Natural killer cell (primary cell): ENCODE measurements at regions not wholly inside any gene's neighbourhood (a gene's known extent, or its start where the extent isn't known, plus 50 kb on each side); places are given as distances from the start of the nearest gene placed in this dataset.

Source experiments
- ATAC-seq, 3 donors: fragments of 150-1000 bp in 2 of 3; fragments of 200-7000 bp in 1 of 3; cut with Tn5 transposase; 1 replicate in 1 of 3; 2 replicates in 2 of 3; pipeline ENCODE4 v1.10.0; 2021; ENCODE audit warnings: mild to moderate bottlenecking in 2 of 3, moderate library complexity in 2 of 3
- DNase-seq, 2 donors: peaks; one replicate each; pipeline versions ENCODE4 v3.0.0 to v3.0.0-alpha.2; 2013 to 2021; ENCODE audit warnings: mixed read lengths in 1 of 2
- H3K27ac ChIP-seq: one replicate; pipeline ENCODE4 v1.5.1; 2013; ENCODE audit warnings: mild to moderate bottlenecking, low read length
- H3K27me3 ChIP-seq: one replicate; pipeline ENCODE4 v1.6.1; 2013; ENCODE audit warnings: low read length; ENCODE audit not compliant: control insufficient read depth, insufficient read depth
- H3K36me3 ChIP-seq: one replicate; pipeline ENCODE4 v1.6.1; 2013; ENCODE audit warnings: low read length; ENCODE audit not compliant: control insufficient read depth, insufficient read depth
- H3K4me1 ChIP-seq: one replicate; pipeline ENCODE4 v1.6.1; 2013; ENCODE audit warnings: low read length; ENCODE audit not compliant: control insufficient read depth, insufficient read depth
- H3K4me3 ChIP-seq: one replicate; pipeline ENCODE4 v1.5.1; 2013; ENCODE audit warnings: low read length
- H3K9me3 ChIP-seq: one replicate; pipeline ENCODE4 v1.6.1; 2013; ENCODE audit warnings: low read length; ENCODE audit not compliant: control insufficient read depth, insufficient read depth
- H3K27ac Mint-ChIP-seq, 2 donors: one replicate each; pipeline ENCODE4 v1.8.0; 2022; ENCODE audit warnings: mild to moderate bottlenecking in 2 of 2, mixed read lengths in 2 of 2, moderate library complexity in 1 of 2
- H3K27me3 Mint-ChIP-seq, 2 donors: one replicate each; pipeline ENCODE4 v1.8.0; 2022; ENCODE audit warnings: low read depth in 2 of 2, mixed read lengths in 2 of 2
- H3K36me3 Mint-ChIP-seq: one replicate; pipeline ENCODE4 v1.8.0; 2022; ENCODE audit warnings: mixed read lengths
- H3K4me1 Mint-ChIP-seq, 2 donors: one replicate each; pipeline ENCODE4 v1.8.0; 2022; ENCODE audit warnings: mixed read lengths in 2 of 2
- H3K4me3 Mint-ChIP-seq: one replicate; pipeline ENCODE4 v1.8.0; 2022; ENCODE audit warnings: mild to moderate bottlenecking, moderate library complexity, mixed read lengths
- H3K9me3 Mint-ChIP-seq, 2 donors: one replicate each; pipeline ENCODE4 v1.8.0; 2022; ENCODE audit warnings: mixed read lengths in 2 of 2
- CTCF ChIP-seq: fragments of 200-600 bp; IDR thresholded peaks from one replicate; pipeline ENCODE4 v1.8.0; 2022; ENCODE audit warnings: antibody characterized with exemption
- WGBS: methylation state at CpG from one replicate; pipeline ENCODE4 v1.1.7; 2013; ENCODE audit warnings: missing lambda C conversion rate; ENCODE audit not compliant: insufficient coverage; 5-methylcytosine and 5-hydroxymethylcytosine counted together
- intact Hi-C: fragments of 100-400 bp; cut with micrococcal nuclease; formaldehyde crosslinking; loops from one replicate; pipeline ENCODE4 v1.14.2; 2022

GRCh38 chr13:72521940-72522661 is 205.3 kb downstream of the MZT1 start:
- intact Hi-C loops = no loop called here
- Mint-ChIP-seq H3K27me3 (no peaks in the 10 kb centered on the region), H3K4me3 (no peak overlapping the region), H3K9me3 (peaks cover 3 to 4% of the 10 kb centered on the region in 2 donors), H3K4me1 (no peaks in the 10 kb centered on the region), H3K27ac (no peak overlapping the region), H3K36me3 (no peaks in the 10 kb centered on the region)
- Histone ChIP-seq H3K4me1 (no peaks in the 10 kb centered on the region), H3K4me3 (no peak overlapping the region), H3K36me3 (no peaks in the 10 kb centered on the region), H3K27me3 (no peaks in the 10 kb centered on the region), H3K9me3 (no peaks in the 10 kb centered on the region), H3K27ac (no peak overlapping the region)
- no peak for ATAC-seq
- no peak for TF ChIP-seq CTCF
- DNase-seq = no peak
- 94% methylated on average over 9 of the region's 10 CpGs for WGBS

- no peaks in the 10 kb centered on the region for H3K36me3 ChIP-seq
- no peak overlapping the region for H3K4me3 ChIP-seq
- H3K4me1 ChIP-seq = no peaks in the 10 kb centered on the region
- ATAC-seq (no peak), DNase-seq (no peak)
- no peak for TF ChIP-seq CTCF
- Mint-ChIP-seq H3K4me3 (no peak overlapping the region), H3K27ac (no peak overlapping the region), H3K9me3 (peaks cover 3 to 4% of the 10 kb centered on the region in 2 donors), H3K4me1 (no peaks in the 10 kb centered on the region), H3K27me3 (no peaks in the 10 kb centered on the region), H3K36me3 (no peaks in the 10 kb centered on the region)
- intact Hi-C loops = no loop called here
- H3K27ac ChIP-seq = no peak overlapping the region
- WGBS = no CpG with 5 or more reads among the region's 1 CpG
- no peaks in the 10 kb centered on the region for H3K9me3 ChIP-seq
- no peaks in the 10 kb centered on the region for H3K27me3 ChIP-seq
Observed at GRCh38 chr13:72514146-72514545, 213.3 kb downstream of the MZT1 start.

- Histone ChIP-seq H3K4me3 (no peak overlapping the region), H3K36me3 (no peaks in the 10 kb centered on the region), H3K4me1 (no peaks in the 10 kb centered on the region), H3K27me3 (no peaks in the 10 kb centered on the region), H3K27ac (no peak overlapping the region), H3K9me3 (no peaks in the 10 kb centered on the region)
- Mint-ChIP-seq H3K4me1 (no peaks in the 10 kb centered on the region), H3K4me3 (no peak overlapping the region), H3K36me3 (no peaks in the 10 kb centered on the region), H3K27me3 (no peaks in the 10 kb centered on the region), H3K9me3 (peaks cover 2 to 4% of the 10 kb centered on the region in 2 donors), H3K27ac (no peak overlapping the region)
- no peak for TF ChIP-seq CTCF
- WGBS = 93% methylated on average over 7 of the region's 7 CpGs
- intact Hi-C loops = no loop called here
- ATAC-seq (no peak), DNase-seq (no peak)
Observed at GRCh38 chr13:72508392-72508791, 219.0 kb downstream of the MZT1 start.
